ENCODE measurements at regions not wholly inside any gene's neighbourhood (a gene's known extent, or its start where the extent isn't known, plus 50 kb on each side); places are given as distances from the start of the nearest gene placed in this dataset.
"Not testable (repeated sequence)": the region's sequence is repeated elsewhere in the genome, so short reads cannot be mapped to it uniquely, and the experiment has no call there.

DNA sequence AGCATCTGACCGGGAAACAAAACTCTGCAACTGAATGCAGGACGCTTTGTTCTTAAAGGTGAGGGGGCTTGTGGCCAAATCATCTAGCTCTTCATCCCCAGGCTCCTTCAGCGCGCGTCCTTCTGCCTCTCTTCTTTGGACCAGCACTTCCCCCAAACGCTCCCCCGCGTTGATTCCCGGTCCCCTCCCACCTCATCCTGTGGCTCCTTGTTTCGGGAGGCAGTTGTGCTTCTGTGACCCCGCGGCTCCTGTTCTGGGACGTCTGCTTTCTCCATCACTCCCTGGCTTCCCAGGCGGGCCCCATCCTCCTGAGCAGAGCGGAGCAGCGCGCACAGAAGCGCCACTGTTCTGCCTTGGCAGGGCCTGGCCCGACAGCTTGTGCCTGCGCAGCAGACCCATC is 109.7 kb upstream of the ZNG1E start:
- not testable (repeated sequence) for DNase-seq; H3K27me3 Mint-ChIP-seq; H3K36me3 Mint-ChIP-seq (ENCODE audit: low read depth); H3K9me3 ChIP-seq (ENCODE audit: control insufficient read depth, low read length, poor library complexity, severe bottlenecking); H3K27ac Mint-ChIP-seq; H3K4me3 Mint-ChIP-seq; H3K4me1 Mint-ChIP-seq; ATAC-seq

GRCh38 chr9:65519018-65519417 is 156.7 kb upstream of the ZNG1E start:
- DNase-seq; H3K4me1 Mint-ChIP-seq; ATAC-seq; H3K4me3 Mint-ChIP-seq; H3K27me3 Mint-ChIP-seq; H3K36me3 Mint-ChIP-seq (ENCODE audit: low read depth); H3K27ac Mint-ChIP-seq; H3K9me3 ChIP-seq (ENCODE audit: control insufficient read depth, low read length, poor library complexity, severe bottlenecking): not testable (repeated sequence)

GRCh38 chr9:65514465-65514864 is 161.3 kb upstream of the ZNG1E start:
- not testable (repeated sequence) for H3K4me1 Mint-ChIP-seq; H3K9me3 ChIP-seq (ENCODE audit: control insufficient read depth, low read length, poor library complexity, severe bottlenecking); H3K27me3 Mint-ChIP-seq; H3K36me3 Mint-ChIP-seq (ENCODE audit: low read depth); ATAC-seq; H3K4me3 Mint-ChIP-seq; H3K27ac Mint-ChIP-seq; DNase-seq

GRCh38 chr9:65507897-65508296 is 167.8 kb upstream of the ZNG1E start:
- not testable (repeated sequence) for H3K27me3 Mint-ChIP-seq; H3K9me3 ChIP-seq (ENCODE audit: control insufficient read depth, low read length, poor library complexity, severe bottlenecking); DNase-seq; H3K27ac Mint-ChIP-seq; H3K4me1 Mint-ChIP-seq; H3K36me3 Mint-ChIP-seq (ENCODE audit: low read depth); ATAC-seq; H3K4me3 Mint-ChIP-seq

DNA sequence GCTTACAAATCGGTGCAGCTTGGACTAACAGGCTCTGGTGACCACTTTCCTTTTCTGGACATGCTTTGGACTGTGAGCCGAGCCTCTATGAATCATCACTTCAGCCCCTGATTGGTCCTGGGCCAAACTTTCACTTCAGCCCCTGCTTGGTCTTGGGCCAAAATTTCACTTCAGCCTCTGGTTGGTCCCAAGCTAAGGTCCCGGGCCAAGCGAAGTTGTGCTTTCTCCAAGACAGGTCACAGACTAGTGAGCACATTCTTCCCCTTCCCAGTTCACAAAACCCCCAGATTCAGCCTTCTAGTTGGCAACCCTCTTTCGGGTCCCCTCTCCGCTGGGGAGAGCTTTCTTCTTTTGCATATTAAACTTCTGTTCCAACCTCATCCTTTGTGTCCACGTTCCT is 171.0 kb upstream of the ZNG1E start:
- not testable (repeated sequence) for H3K4me1 Mint-ChIP-seq; H3K27ac Mint-ChIP-seq; H3K27me3 Mint-ChIP-seq; ATAC-seq; DNase-seq; H3K9me3 ChIP-seq (ENCODE audit: control insufficient read depth, low read length, poor library complexity, severe bottlenecking); H3K4me3 Mint-ChIP-seq; H3K36me3 Mint-ChIP-seq (ENCODE audit: low read depth)

DNA sequence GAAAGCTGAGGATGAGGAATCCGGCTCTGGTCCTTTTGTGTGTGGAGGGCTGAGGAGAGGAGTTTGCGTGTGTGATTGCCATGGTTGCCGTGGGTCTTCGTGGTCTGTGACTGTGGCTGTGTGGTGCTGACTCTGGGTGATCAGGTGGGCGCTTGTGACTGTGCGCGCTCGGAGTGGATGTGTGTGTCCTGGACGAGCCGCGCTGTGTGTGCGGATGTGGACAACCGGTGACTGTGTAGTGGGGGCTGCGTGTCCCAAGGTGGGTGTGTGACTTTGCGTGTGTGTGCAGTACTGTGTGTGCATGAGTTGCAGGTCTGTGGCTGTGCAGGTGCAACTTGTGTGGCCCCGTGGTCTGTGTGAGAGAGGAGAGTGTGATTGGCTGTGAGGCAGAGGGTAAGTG is 172.0 kb upstream of the ZNG1E start:
- H3K27me3 Mint-ChIP-seq; H3K36me3 Mint-ChIP-seq (ENCODE audit: low read depth); ATAC-seq; DNase-seq; H3K4me3 Mint-ChIP-seq; H3K27ac Mint-ChIP-seq; H3K4me1 Mint-ChIP-seq; H3K9me3 ChIP-seq (ENCODE audit: control insufficient read depth, low read length, poor library complexity, severe bottlenecking): not testable (repeated sequence)

DNA sequence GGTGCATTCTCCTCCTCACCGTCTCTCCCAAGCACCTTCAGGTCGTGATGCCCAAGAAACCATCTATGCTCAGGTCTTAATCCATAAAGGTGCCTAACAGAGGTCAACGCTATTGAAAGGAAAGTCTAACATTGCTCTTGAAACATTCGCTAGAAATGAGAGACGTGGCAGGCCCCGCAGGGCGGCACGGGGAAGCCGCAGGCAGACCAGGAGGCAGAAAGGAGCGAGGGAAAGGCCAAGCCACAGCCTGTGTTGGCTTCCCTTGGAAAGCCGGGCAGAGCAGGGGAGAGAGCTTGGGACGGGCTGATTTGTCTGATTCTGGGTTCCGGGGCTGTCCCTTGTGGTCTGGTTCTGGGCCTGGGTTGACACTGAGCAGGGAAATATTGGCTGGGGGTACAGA is 192.8 kb upstream of the ZNG1E start:
- H3K27ac Mint-ChIP-seq, DNase-seq: not testable (repeated sequence)

DNA sequence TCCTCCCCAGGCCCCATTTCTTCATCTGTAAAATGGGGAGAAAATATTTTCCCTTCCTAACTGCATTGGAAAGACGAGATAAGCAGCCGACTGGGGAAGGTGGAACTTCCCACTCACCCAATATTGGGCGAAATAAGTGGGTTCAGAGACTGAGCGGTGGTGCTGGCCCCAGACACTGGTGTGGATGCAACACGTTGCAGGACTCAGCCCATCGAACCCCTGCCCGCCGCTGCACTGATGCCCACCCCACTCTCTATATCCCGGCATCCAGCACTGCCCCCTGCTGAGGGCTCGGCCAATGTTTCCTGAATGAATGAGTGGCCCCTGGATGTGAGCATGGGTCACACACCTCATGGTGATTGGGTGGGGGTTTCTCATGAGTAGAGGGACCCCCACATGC is 194.4 kb upstream of the ZNG1E start:
- not testable (repeated sequence) for H3K27me3 Mint-ChIP-seq; H3K4me3 Mint-ChIP-seq; H3K27ac Mint-ChIP-seq; H3K9me3 ChIP-seq (ENCODE audit: control insufficient read depth, low read length, poor library complexity, severe bottlenecking); H3K4me1 Mint-ChIP-seq; ATAC-seq; DNase-seq; H3K36me3 Mint-ChIP-seq (ENCODE audit: low read depth)

More for the DNA sequence above, 192.8 kb upstream of the ZNG1E start:
- not testable (repeated sequence) for H3K27me3 Mint-ChIP-seq; H3K36me3 Mint-ChIP-seq (ENCODE audit: low read depth); ATAC-seq; H3K9me3 ChIP-seq (ENCODE audit: control insufficient read depth, low read length, poor library complexity, severe bottlenecking); H3K4me1 Mint-ChIP-seq; H3K4me3 Mint-ChIP-seq

- not testable (repeated sequence) for H3K36me3 Mint-ChIP-seq (ENCODE audit: low read depth); ATAC-seq; H3K27me3 Mint-ChIP-seq; DNase-seq; H3K9me3 ChIP-seq (ENCODE audit: control insufficient read depth, low read length, poor library complexity, severe bottlenecking); H3K4me1 Mint-ChIP-seq; H3K27ac Mint-ChIP-seq; H3K4me3 Mint-ChIP-seq
Observed at GRCh38 chr9:65474891-65475290, 189.9 kb upstream of the FOXD4L5 start.

- not testable (repeated sequence) for DNase-seq; H3K4me3 Mint-ChIP-seq; H3K27ac Mint-ChIP-seq; ATAC-seq; H3K4me1 Mint-ChIP-seq; H3K36me3 Mint-ChIP-seq (ENCODE audit: low read depth); H3K27me3 Mint-ChIP-seq; H3K9me3 ChIP-seq (ENCODE audit: control insufficient read depth, low read length, poor library complexity, severe bottlenecking)
Observed at GRCh38 chr9:65473059-65473822, 188.2 kb upstream of the FOXD4L5 start.

GRCh38 chr9:65471106-65471505 is 186.1 kb upstream of the FOXD4L5 start:
- not testable (repeated sequence) for H3K4me1 Mint-ChIP-seq; H3K27ac Mint-ChIP-seq; H3K36me3 Mint-ChIP-seq (ENCODE audit: low read depth); ATAC-seq; DNase-seq; H3K27me3 Mint-ChIP-seq; H3K9me3 ChIP-seq (ENCODE audit: control insufficient read depth, low read length, poor library complexity, severe bottlenecking); H3K4me3 Mint-ChIP-seq

GRCh38 chr9:65466911-65467734 is 182.1 kb upstream of the FOXD4L5 start:
- ATAC-seq; H3K4me3 Mint-ChIP-seq; H3K4me1 Mint-ChIP-seq; DNase-seq; H3K27ac Mint-ChIP-seq; H3K27me3 Mint-ChIP-seq; H3K36me3 Mint-ChIP-seq (ENCODE audit: low read depth); H3K9me3 ChIP-seq (ENCODE audit: control insufficient read depth, low read length, poor library complexity, severe bottlenecking): not testable (repeated sequence)

GRCh38 chr9:65465246-65465895 is 180.4 kb upstream of the FOXD4L5 start:
- not testable (repeated sequence) for ATAC-seq

More at GRCh38 chr9:65465246-65465895, 180.4 kb upstream of the FOXD4L5 start:
- not testable (repeated sequence) for H3K27ac Mint-ChIP-seq; H3K4me3 Mint-ChIP-seq; DNase-seq; H3K36me3 Mint-ChIP-seq (ENCODE audit: low read depth); H3K4me1 Mint-ChIP-seq; H3K9me3 ChIP-seq (ENCODE audit: control insufficient read depth, low read length, poor library complexity, severe bottlenecking); H3K27me3 Mint-ChIP-seq

All from T-helper 17 cell (primary cell).